SK-N-MC (cell line): ENCODE measurements at regions not wholly inside any gene's neighbourhood (a gene's known extent, or its start where the extent isn't known, plus 50 kb on each side); places are given as distances from the start of the nearest gene placed in this dataset.
"Not testable (repeated sequence)": the region's sequence is repeated elsewhere in the genome, so short reads cannot be mapped to it uniquely, and the experiment has no call there.

Source experiments
- EZH2 ChIP-seq: fragments of 200-600 bp; sonication (generic); IDR thresholded peaks from one replicate; pipeline ENCODE4 v1.6.1; 2017; ENCODE audit warnings: antibody characterized with exemption
- FOXP2 ChIP-seq: optimal IDR thresholded peaks from 2 replicates; pipeline ENCODE3; 2011; ENCODE audit warnings: mild to moderate bottlenecking, moderate library complexity; ENCODE audit not compliant: insufficient read depth; ENCODE audit errors: extremely low read length, control extremely low read depth
- POLR2AphosphoS5 ChIP-seq: IDR thresholded peaks from 2 replicates; pipeline ENCODE4 v1.6.1; 2012; ENCODE audit warnings: mild to moderate bottlenecking, low read depth, low read length, borderline replicate concordance

DNA sequence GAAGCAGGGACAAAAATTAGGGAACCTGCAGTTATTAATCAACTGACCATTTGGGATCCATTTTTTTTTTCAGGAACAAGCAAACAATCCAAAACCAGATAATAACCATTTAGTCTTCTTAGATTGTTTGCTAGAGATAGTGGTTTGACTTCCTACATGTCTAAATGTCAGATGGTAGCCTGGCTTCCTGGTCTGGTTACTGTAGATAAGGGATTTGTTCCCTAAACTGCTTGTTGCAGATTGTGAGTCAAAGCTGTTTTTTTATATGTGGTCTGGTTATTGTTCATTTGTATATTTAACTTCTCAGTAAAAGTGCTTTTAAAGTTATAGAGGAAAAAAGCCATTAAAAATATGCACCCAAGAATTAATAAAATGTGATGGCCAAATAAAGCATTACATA lies 921.0 kb downstream of the PRIM2 start:
- TF ChIP-seq POLR2AphosphoS5, EZH2, FOXP2: not testable (repeated sequence)
